ENCODE measurements at regions not wholly inside any gene's neighbourhood (a gene's known extent, or its start where the extent isn't known, plus 50 kb on each side); places are given as distances from the start of the nearest gene placed in this dataset.

DNA sequence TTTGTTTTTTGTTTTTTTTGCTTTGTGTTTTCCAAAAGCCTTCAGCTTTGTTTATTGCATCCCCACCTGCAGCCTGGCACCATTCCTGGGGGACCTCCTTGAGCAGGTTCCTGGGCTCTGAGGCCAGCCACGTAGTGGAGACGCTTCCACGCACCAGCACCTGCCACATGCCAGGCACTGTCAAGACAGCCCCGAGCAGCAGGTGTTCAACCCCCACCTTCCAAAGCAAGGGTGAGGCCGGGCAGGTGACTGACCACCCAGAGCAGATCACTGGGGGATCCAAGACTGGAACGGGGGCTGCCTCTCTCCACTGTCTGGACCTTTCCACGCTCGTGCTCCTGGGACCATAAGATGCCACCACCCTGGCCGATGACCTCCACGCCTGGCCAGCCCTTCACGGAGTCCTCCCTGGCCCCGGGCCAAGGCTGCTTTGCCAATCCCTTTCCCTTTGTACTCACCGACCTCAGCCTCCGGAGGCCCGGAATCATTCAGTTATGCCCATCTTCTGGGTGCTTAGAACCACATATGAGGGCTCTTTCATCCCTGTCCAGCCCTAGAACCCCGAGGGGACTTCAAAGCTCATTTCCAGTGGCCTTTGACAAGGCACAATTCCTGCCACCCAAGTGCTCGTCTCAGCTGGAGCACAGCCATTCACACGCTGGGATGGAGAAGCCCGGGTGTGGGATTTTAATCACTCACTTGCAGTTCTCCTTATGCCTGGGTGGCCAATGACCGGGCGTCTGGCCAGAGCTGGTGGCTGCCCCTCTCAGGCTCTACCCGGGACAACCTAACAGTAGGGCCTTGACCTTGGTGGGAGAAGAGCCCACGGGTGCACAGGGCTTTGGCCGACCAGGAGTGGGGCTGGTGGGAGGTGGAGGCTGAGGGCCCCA, 330.8 kb downstream of the NPHP4 start:
- TF ChIP-seq, protein P1, sequence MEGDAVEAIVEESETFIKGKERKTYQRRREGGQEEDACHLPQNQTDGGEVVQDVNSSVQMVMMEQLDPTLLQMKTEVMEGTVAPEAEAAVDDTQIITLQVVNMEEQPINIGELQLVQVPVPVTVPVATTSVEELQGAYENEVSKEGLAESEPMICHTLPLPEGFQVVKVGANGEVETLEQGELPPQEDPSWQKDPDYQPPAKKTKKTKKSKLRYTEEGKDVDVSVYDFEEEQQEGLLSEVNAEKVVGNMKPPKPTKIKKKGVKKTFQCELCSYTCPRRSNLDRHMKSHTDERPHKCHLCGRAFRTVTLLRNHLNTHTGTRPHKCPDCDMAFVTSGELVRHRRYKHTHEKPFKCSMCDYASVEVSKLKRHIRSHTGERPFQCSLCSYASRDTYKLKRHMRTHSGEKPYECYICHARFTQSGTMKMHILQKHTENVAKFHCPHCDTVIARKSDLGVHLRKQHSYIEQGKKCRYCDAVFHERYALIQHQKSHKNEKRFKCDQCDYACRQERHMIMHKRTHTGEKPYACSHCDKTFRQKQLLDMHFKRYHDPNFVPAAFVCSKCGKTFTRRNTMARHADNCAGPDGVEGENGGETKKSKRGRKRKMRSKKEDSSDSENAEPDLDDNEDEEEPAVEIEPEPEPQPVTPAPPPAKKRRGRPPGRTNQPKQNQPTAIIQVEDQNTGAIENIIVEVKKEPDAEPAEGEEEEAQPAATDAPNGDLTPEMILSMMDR (IDR thresholded peaks at IDR 0.05) = no peak
- no peak for TF ChIP-seq POLR2A (IDR thresholded peaks at IDR 0.05)

All from heart left ventricle (tissue), 13 donors.